Stimulated activated CD8-positive, alpha-beta memory T cell treated with anti-CD3 and anti-CD28 coated beads, Interleukin-4, amount 100 ng/mL, for 48 hours (primary cell): ENCODE measurements at regions not wholly inside any gene's neighbourhood (a gene's known extent, or its start where the extent isn't known, plus 50 kb on each side); places are given as distances from the start of the nearest gene placed in this dataset.

Experiments
- DNase-seq: peaks from one replicate; pipeline ENCODE4 v3.0.0-alpha.2; 2020

- no peak for DNase-seq
Observed at GRCh38 chr5:73254642-73255041, 81.6 kb downstream of the TMEM174 start.

GRCh38 chr5:73253047-73253660 lies 80.2 kb downstream of the TMEM174 start:
- DNase-seq, result no peak

DNA sequence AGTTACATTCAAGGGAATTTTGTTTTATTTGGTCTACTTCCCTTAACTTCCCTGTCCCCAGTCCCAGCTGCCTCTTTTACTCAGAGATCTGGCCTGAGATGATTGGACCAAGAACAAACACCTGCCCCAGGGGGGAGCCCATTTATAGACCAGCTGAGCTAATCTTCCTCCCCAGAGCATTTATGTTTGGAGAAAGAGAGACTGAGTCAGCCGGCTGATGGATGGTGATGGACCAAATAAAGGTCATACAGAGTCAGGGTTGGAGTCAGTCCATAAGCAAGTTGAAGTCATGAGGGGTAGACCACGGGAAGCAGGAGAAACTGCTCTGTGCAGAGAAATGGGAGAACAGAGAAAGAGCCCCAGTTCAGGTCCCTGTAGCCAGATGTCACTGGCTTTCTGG lies 77.7 kb downstream of the TMEM174 start:
- DNase-seq, result no peak

DNA sequence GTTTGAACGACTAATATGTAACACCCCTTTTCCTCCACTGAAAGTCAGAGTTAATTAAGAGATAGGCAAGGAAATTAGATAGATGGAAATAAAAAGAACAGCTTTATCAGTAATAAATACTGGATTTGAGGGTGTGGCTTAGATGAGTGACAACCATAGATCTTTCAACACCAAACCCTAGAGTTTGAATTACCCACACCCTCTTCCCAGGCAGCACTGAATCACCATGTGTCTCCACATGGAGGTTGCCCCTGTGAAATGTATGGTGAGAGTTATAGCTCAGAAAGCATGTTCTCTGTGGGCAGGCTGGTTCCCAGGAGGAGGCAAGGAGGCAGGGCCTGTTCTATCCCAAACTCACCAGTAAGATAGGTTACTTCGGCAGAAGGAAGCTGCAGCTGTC lies 69.7 kb downstream of the TMEM174 start:
- no peak for DNase-seq

GRCh38 chr5:73238873-73239272 lies 65.9 kb downstream of the TMEM174 start:
- DNase-seq, result no peak

DNA sequence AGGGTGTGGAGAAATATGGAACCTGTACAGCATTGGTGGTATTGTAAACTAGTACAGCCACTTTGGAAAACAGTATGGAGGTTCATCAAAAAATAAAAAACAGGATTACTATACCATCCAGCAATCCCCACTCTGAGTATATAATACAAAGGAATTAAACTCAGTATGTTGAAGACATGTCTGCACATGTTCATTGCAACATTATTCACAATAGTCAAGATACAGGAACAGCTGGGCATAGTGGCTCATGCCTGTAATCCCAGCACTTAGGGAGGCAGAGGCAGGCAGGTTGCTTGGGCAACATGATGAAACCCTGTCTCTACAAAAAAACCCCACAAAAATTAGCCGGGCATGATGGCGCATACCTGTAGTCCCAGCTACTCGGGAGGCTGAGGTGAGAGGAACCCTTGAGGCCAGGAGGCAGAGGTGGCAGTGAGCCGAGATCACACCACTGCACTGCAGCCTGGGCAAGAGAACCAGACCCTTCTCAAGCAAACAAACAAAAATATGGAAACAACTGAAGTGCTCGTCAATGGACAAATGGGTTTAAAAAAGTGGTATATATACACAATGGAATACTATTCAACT lies 63.6 kb downstream of the TMEM174 start:
- DNase-seq, result no peak

DNA sequence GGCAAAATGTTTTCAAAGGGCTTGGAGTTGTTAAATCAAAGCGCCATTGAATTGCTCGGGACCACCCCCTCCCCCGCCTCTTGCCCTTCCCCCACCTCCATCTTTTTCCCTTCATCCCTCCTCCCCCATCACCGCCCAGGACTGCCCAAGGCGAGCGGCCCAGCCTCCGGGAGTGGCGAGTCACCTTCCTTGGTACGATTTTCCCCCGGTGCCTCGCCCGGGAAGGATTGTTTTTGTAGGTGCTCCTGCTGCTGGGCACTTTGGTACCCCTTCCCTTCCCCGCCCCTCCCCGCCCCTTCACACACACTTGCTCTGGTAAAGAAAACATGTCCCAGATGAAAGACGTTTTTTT lies 61.2 kb downstream of the TMEM174 start:
- no peak for DNase-seq

DNA sequence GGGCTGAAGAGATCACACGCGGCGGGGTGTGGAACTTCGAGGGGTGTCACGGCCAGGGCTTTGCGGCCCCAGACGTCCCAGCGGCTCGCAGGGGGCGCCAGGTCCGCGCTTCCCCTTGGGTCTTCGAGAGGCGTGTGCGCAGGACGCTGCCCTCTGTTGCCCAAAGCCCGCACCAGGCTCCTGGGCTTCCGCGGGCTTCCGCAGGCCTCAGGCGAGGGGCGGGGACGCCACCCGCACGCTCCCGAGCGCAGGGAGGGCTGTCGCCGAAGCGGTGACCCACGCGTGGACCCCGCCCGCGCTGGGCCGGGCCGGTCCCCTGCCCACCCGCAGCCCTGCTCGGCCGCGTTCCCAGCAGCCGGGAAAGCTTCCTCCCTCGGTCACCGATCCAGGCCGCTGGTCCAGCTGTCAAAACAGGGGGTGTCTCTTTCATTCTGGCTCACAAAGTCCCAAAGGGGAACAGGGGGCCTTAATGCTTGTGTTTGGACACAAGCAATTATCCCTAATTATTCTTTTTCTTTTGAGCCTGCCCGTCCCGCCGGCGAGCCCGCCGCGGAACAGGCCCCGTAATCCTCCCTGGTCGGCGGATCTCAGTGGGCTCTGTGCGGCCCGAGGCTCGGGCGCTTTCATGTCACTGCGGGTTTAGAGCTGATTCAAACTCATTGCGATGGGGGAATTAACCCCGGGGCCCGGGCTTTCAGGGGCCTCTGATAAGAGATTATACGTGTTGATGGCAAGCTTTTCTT lies 60.6 kb downstream of the TMEM174 start:
- DNase-seq, result peak; percentile 36

- DNase-seq, result no peak
Observed at GRCh38 chr5:73233053-73233460, 60.1 kb downstream of the TMEM174 start.

DNA sequence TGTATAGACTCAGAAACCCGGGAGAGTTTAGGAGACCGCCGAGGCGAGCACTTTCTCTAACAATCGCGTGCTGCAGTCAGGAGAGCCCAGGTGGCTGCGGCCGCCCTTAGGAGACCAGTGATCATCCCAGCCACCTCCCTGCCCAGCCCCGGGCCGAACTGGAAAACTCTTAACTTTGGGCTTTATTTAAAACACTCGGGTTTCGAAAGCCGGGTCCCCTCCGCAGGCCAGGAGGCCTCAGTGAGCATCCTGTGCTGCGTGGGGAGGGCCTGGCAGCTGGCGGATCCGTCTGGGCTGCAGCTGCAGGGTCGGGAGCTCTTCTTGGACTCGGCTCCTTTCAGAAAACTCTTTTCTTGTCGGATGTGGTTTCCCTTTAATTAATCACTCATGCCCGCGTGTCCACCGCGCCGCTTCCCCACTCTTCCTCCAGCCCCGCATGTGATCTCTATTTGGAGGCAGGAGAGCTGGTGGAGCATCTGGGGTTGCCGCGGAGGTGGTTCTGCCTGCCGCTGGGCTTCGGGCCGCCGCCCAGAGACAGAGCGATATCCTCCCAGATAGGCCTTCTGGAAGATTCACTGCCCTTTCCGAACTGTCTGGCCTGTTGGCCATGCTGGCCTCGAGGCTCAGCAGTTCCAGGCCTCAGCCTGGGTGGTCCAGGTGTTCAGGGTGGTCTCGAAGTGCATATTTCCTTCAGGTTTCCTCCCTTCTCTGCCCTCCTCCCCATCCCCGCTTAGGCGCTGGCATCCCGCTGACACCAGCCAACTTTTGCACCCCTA lies 59.5 kb downstream of the TMEM174 start:
- no peak for DNase-seq

GRCh38 chr5:73231246-73231778 lies 58.3 kb downstream of the TMEM174 start:
- no peak for DNase-seq

DNA sequence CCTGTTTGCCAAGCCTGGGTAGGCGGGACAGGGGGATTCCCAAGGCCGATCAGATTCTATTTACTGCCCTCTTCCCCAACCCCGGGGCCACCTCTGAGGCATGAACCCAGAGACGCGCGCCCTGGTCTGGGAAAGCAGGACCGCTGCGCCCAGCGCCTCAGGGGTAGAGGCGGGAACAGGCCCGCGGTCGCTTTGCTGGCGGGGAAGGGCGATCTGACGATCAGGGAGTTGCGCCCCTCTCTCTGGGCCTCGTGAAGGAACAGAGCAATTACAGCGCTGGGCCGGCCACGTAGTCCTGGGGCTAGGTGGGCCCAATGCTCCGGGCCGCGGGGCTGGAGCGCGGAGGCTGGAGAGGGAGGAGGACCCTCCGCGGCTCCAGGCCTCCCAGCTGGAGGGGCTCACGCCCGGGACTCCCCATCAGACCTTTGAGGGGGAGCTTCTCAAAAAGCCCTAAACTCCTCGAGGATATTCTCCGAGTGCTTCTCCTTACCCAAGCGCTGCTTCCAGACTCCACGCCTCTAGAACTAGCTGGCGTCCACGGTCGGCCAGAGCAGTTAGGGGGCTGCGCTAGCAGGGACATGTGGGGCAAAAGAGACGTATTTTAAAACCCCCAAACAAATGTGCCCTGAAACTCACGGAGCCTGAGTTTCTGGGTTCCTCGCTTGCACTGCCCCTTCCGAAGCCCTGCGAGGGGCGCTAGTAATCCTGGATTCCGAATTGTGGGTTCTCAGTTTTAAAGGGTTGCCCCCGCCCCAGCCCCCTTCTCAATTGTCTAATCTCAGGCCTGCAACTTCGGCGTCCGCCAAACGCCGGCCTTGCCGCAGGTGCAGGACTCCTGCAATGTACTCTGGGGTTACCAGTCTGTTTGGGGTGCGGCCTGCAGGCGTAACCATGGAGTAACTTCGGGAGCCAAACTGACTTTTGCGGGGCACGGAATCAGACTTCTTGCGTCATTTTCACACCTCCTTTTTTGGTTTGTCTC lies 57.6 kb downstream of the TMEM174 start:
- DNase-seq, result no peak

GRCh38 chr5:73229271-73229670 lies 56.3 kb downstream of the TMEM174 start:
- DNase-seq, result no peak

DNA sequence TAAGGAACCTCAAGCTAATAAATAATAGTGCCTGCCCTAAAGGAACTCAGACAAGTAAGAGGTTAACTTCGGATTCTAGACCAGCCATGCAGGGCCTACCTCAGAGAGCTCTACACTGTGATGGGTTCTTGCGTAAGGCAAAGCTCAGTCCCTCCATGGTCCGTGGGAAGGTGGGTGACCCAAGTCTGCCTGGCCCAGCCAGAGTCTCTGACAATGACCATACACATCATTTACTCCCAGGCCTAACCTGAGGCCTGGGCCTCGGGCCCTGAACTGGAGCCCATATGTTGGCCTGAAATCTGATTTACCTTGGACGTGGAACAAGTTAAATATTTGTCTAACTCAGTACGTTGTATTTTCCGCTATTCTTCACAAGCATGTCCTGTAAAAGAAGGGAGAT lies 55.1 kb downstream of the TMEM174 start:
- no peak for DNase-seq
